Neural progenitor cell (in vitro differentiated cells): ENCODE measurements at regions not wholly inside any gene's neighbourhood (a gene's known extent, or its start where the extent isn't known, plus 50 kb on each side); places are given as distances from the start of the nearest gene placed in this dataset.

Source experiments
- DNase-seq: peaks from one replicate; pipeline ENCODE4 v3.0.0-alpha.2; 2016; ENCODE audit warnings: low spot score
- H2AFZ ChIP-seq: fragments of 200-600 bp; sonication (generic); replicated peaks from 2 replicates; pipeline ENCODE4 v1.6.1; 2016; ENCODE audit warnings: antibody characterized with exemption
- H3F3A ChIP-seq: fragments of 200-600 bp; sonication (generic); 2 replicates; pipeline ENCODE4 v1.6.1; 2016; ENCODE audit warnings: antibody characterized with exemption, low read depth
- H3K27ac ChIP-seq: fragments of 200-600 bp; sonication (generic); 2 replicates; pipeline ENCODE4 v1.5.1; 2016; ENCODE audit warnings: mild to moderate bottlenecking
- H3K27me3 ChIP-seq: fragments of 200-600 bp; sonication (generic); 2 replicates; pipeline ENCODE4 v1.6.1; 2016; ENCODE audit warnings: mild to moderate bottlenecking, moderate library complexity
- H3K36me3 ChIP-seq: fragments of 200-600 bp; sonication (generic); 2 replicates; pipeline ENCODE4 v1.5.1; 2016
- H3K4me1 ChIP-seq: fragments of 200-600 bp; sonication (generic); 2 replicates; pipeline ENCODE4 v1.6.1; 2016; ENCODE audit warnings: mixed run types
- H3K4me2 ChIP-seq: fragments of 200-600 bp; sonication (generic); 2 replicates; pipeline ENCODE4 v1.6.1; 2016
- H3K4me3 ChIP-seq: fragments of 200-600 bp; sonication (generic); 2 replicates; pipeline ENCODE4 v1.5.1; 2016
- H3K79me2 ChIP-seq: fragments of 200-600 bp; sonication (generic); 2 replicates; pipeline ENCODE4 v1.6.1; 2016; ENCODE audit warnings: low read depth
- H3K9ac ChIP-seq: fragments of 200-600 bp; sonication (generic); 2 replicates; pipeline ENCODE4 v1.6.1; 2016
- H3K9me3 ChIP-seq: fragments of 200-600 bp; sonication (generic); 2 replicates; pipeline ENCODE4 v1.5.1; 2016; ENCODE audit warnings: low read depth
- H4K20me1 ChIP-seq: fragments of 200-600 bp; sonication (generic); 2 replicates; pipeline ENCODE4 v1.6.1; 2016; ENCODE audit warnings: low read depth
- H3K27ac Mint-ChIP-seq: 3 replicates; pipeline ENCODE4 v1.8.0; 2021; ENCODE audit warnings: mixed read lengths
- H3K27me3 Mint-ChIP-seq: 2 replicates; pipeline ENCODE4 v1.8.0; 2022; ENCODE audit warnings: low read depth, mild to moderate bottlenecking, inconsistent platforms, moderate library complexity, mixed read lengths; ENCODE audit not compliant: insufficient read depth
- H3K36me3 Mint-ChIP-seq: 3 replicates; pipeline ENCODE4 v1.8.0; 2021; ENCODE audit warnings: mixed read lengths
- H3K4me1 Mint-ChIP-seq: 3 replicates; pipeline ENCODE4 v1.8.0; 2021; ENCODE audit warnings: mixed read lengths
- H3K4me3 Mint-ChIP-seq: 3 replicates; pipeline ENCODE4 v1.8.0; 2021; ENCODE audit warnings: mild to moderate bottlenecking, moderate library complexity, mixed read lengths
- H3K9me3 Mint-ChIP-seq: 3 replicates; pipeline ENCODE4 v1.8.0; 2020; ENCODE audit warnings: mixed read lengths
- EZH2 ChIP-seq: fragments of 200-600 bp; sonication (generic); IDR thresholded peaks from 2 replicates; pipeline ENCODE4 v1.6.1; 2017; ENCODE audit warnings: antibody characterized with exemption, mild to moderate bottlenecking, moderate library complexity
- EZH2phosphoT487 ChIP-seq: fragments of 200-600 bp; sonication (generic); IDR thresholded peaks from 2 replicates; pipeline ENCODE4 v1.6.1; 2017; ENCODE audit warnings: antibody characterized with exemption
- TF ChIP-seq, protein P1 (sequence below): fragments of 200-600 bp; sonication (generic); IDR thresholded peaks from 2 replicates; pipeline ENCODE4 v1.5.1; 2017; ENCODE audit warnings: antibody characterized with exemption, mild to moderate bottlenecking

DNA sequence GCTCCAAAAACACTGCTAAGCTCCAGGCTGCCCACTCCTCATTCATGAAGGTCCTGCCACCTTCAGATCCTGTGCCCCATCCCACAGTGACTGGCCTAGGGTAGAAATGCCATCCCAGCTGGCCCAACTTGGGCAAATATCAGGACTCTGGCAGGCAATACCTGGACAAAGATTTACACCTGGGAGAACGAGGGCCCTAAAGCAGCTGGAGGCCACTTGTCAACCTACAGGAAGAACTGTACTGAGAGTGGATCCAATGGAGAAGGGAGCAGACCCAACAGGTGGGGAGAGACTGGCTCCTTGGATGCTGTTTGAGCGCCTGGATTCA, 57.1 kb upstream of the GATA2 start:
- no peaks in the 10 kb centered on the region for H3K36me3 Mint-ChIP-seq
- Histone ChIP-seq H3K79me2 (no peaks in the 10 kb centered on the region), H2AFZ (no peak overlapping the region), H3K9me3 (no peaks in the 10 kb centered on the region), H3K4me3 (no peak overlapping the region), H3F3A (peaks cover 3% of the 10 kb centered on the region), H3K9ac (no peak overlapping the region), H4K20me1 (no peaks in the 10 kb centered on the region), H3K4me1 (no peaks in the 10 kb centered on the region), H3K27me3 (peaks cover 15% of the 10 kb centered on the region), H3K36me3 (no peaks in the 10 kb centered on the region), H3K4me2 (no peak overlapping the region), H3K27ac (no peak overlapping the region)
- DNase-seq, result no peak
- peaks cover 5% of the 10 kb centered on the region for H3K27me3 Mint-ChIP-seq
- no peak overlapping the region for H3K27ac Mint-ChIP-seq
- peaks cover 12% of the 10 kb centered on the region for H3K4me1 Mint-ChIP-seq
- H3K9me3 Mint-ChIP-seq, result no peaks in the 10 kb centered on the region
- no peak overlapping the region for H3K4me3 Mint-ChIP-seq
- TF ChIP-seq, protein P1, sequence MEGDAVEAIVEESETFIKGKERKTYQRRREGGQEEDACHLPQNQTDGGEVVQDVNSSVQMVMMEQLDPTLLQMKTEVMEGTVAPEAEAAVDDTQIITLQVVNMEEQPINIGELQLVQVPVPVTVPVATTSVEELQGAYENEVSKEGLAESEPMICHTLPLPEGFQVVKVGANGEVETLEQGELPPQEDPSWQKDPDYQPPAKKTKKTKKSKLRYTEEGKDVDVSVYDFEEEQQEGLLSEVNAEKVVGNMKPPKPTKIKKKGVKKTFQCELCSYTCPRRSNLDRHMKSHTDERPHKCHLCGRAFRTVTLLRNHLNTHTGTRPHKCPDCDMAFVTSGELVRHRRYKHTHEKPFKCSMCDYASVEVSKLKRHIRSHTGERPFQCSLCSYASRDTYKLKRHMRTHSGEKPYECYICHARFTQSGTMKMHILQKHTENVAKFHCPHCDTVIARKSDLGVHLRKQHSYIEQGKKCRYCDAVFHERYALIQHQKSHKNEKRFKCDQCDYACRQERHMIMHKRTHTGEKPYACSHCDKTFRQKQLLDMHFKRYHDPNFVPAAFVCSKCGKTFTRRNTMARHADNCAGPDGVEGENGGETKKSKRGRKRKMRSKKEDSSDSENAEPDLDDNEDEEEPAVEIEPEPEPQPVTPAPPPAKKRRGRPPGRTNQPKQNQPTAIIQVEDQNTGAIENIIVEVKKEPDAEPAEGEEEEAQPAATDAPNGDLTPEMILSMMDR, result no peak
- TF ChIP-seq EZH2, result no peak
- TF ChIP-seq EZH2phosphoT487, result no peak

DNA sequence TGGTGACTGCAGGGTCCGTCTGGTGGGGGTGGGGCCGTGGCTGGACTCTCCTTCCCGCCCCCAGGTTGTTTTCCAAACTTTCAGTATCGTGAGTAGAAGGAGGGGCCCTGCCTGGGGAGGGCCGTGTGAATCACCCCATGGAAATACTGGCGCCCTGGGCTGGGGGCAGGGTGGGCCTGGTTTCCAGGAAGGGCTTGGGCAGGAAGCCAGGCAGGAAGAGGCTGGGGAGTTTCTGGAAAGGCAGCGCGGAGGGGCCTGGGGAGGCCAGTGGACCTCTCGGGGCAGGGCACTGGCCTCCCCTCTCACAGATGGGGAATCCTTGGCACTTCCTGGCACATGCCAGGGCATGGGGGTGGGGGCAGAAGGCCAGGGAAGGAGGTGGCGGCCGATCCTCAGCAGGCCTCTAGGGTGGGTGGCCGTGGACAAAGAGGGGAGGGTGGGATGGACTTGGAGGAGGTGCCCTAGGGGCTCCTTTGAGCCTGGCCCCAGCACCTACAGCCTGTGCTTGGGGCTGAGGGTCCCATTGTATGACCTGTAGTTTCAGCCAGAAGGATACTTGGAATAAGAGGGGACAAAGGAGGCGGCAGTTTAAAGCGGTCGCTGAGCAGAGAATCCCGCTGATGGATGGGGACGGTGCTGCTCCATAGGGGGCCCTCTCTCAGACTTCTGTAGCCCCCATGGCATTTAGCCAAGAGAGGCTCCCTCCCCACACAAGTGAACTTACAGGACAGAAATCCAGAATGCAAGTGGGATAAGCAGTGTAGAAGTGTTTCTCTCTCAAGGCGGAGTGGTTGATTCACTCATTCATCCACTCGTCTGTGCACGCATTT, 56.5 kb upstream of the GATA2 start:
- TF ChIP-seq EZH2 (no peak), EZH2phosphoT487 (no peak)
- TF ChIP-seq, protein P1, result no peak
- H3K4me3 ChIP-seq, result no peak overlapping the region
- H3K36me3 ChIP-seq, result no peaks in the 10 kb centered on the region
- peak overlapping the region; percentile 11 for H2AFZ ChIP-seq
- Mint-ChIP-seq H3K4me1 (peaks cover 12% of the 10 kb centered on the region), H3K9me3 (no peaks in the 10 kb centered on the region), H3K27me3 (peaks cover 3% of the 10 kb centered on the region), H3K4me3 (no peak overlapping the region), H3K27ac (peak overlapping the region; percentile 15), H3K36me3 (no peaks in the 10 kb centered on the region)
- peaks cover 9% of the 10 kb centered on the region for H3K27me3 ChIP-seq
- H3K9ac ChIP-seq, result no peak overlapping the region
- no peaks in the 10 kb centered on the region for H3K9me3 ChIP-seq
- no peak for DNase-seq
- no peaks in the 10 kb centered on the region for H4K20me1 ChIP-seq
- H3K27ac ChIP-seq, result no peak overlapping the region
- no peaks in the 10 kb centered on the region for H3K4me1 ChIP-seq
- H3K79me2 ChIP-seq, result no peaks in the 10 kb centered on the region
- H3K4me2 ChIP-seq, result no peak overlapping the region
- peaks cover 7% of the 10 kb centered on the region for H3F3A ChIP-seq

DNA sequence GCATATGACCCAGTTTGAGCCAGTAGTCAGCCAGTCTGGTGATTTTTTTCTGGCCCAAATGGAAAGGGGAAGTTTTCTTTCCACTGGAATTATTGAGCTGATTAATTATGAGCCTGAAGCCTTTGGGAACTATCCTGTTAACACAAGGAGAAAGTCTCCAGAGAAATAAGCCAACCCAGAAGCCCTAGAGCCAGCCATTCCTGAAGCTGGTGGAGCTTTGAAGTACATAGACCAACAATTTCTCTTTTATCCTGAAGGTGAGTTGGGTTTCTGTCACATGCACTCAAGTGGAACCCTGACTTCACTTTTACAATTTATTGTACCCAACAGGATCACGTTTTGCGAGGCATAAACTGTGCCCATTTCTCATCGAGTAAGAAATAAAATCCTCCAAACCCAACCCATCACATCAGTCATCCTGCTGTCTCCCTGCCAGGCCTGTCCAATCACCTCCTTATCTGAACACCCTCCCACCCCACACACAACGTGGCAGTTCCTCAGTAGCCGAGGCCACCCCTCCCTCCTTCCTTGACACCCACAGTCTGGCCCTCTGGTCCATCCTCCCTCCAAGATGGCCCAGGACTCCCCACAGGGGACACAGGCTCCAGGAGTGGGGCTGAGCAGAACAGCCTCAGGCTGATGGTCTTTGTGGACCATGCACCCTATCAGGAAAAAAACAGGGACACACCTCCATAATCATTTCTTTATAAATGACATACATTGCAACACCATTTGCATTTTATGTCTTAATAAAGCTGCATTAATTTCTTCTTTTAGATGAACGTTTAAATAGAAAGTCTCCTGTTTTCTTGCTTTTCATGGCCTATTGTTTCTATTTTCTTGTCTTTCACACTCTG, 55.7 kb upstream of the GATA2 start:
- H3K4me1 Mint-ChIP-seq, result peaks cover 10% of the 10 kb centered on the region
- Histone ChIP-seq H3F3A (peaks cover 15% of the 10 kb centered on the region), H3K9ac (no peak overlapping the region), H3K27me3 (peaks cover under 1% of the 10 kb centered on the region), H3K4me1 (no peaks in the 10 kb centered on the region), H2AFZ (peak overlapping the region; percentile 11), H3K27ac (no peak overlapping the region), H3K79me2 (no peaks in the 10 kb centered on the region), H3K36me3 (no peaks in the 10 kb centered on the region), H3K9me3 (peaks cover 2% of the 10 kb centered on the region), H4K20me1 (no peaks in the 10 kb centered on the region), H3K4me3 (no peak overlapping the region), H3K4me2 (no peak overlapping the region)
- no peak overlapping the region for H3K4me3 Mint-ChIP-seq
- H3K27me3 Mint-ChIP-seq, result no peaks in the 10 kb centered on the region
- H3K9me3 Mint-ChIP-seq, result no peaks in the 10 kb centered on the region
- DNase-seq, result no peak
- no peaks in the 10 kb centered on the region for H3K36me3 Mint-ChIP-seq
- TF ChIP-seq EZH2phosphoT487 (no peak), EZH2 (no peak)
- TF ChIP-seq, protein P1, result no peak
- H3K27ac Mint-ChIP-seq, result peak overlapping the region; percentile 15
